A673 (cell line): ENCODE measurements at regions not wholly inside any gene's neighbourhood (a gene's known extent, or its start where the extent isn't known, plus 50 kb on each side); places are given as distances from the start of the nearest gene placed in this dataset.

Experiments
- BruUV-seq: library from RNA; stranded (reverse); fragments of 400-500 nt; replicated peaks from 2 replicates; lab custom pipeline; 2021; lab: Mats Ljungman, UMichigan
- CTCF ChIA-PET: fragments of 300-600 bp; sonication (Branson Sonifier 250); formaldehyde crosslinking; loops from one replicate; lab custom pipeline; 2022; ENCODE audit warnings: antibody characterized with exemption; lab: Charles Lee
- POLR2A ChIA-PET: fragments of 300-600 bp; sonication (Branson Sonifier 250); formaldehyde crosslinking; loops from one replicate; lab custom pipeline; 2022; ENCODE audit warnings: antibody characterized with exemption; ENCODE audit not compliant: low non-redundant PET; lab: Charles Lee
- DNase-seq: peaks from one replicate; pipeline ENCODE4 v3.0.0-alpha.2; 2015; ENCODE audit warnings: low spot score
- H3K27ac ChIP-seq: fragments of 200-600 bp; sonication (generic); 2 replicates; pipeline ENCODE4 v1.5.1; 2016; ENCODE audit warnings: mixed run types, low read depth, mild to moderate bottlenecking, mixed read lengths, antibody characterized with exemption, low read length; ENCODE audit not compliant: poor library complexity, severe bottlenecking
- H3K27me3 ChIP-seq: fragments of 200-600 bp; sonication (generic); replicated peaks from 2 replicates; pipeline ENCODE4 v1.6.1; 2017; ENCODE audit warnings: mixed run types, low read depth, mild to moderate bottlenecking, mixed read lengths, antibody characterized with exemption, low read length; ENCODE audit not compliant: insufficient read depth, poor library complexity
- H3K36me3 ChIP-seq: fragments of 200-600 bp; sonication (generic); 2 replicates; pipeline ENCODE4 v1.6.1; 2016; ENCODE audit warnings: mixed run types, mild to moderate bottlenecking, mixed read lengths, antibody characterized with exemption, low read length; ENCODE audit not compliant: insufficient read depth, poor library complexity, severe bottlenecking
- H3K4me1 ChIP-seq: fragments of 200-600 bp; sonication (generic); 2 replicates; pipeline ENCODE4 v1.6.1; 2017; ENCODE audit warnings: mixed run types, mild to moderate bottlenecking, mixed read lengths, antibody characterized with exemption, low read length; ENCODE audit not compliant: insufficient read depth, poor library complexity, severe bottlenecking
- H3K4me3 ChIP-seq: fragments of 200-600 bp; sonication (generic); 2 replicates; pipeline ENCODE4 v1.5.1; 2016; ENCODE audit warnings: low read depth, mixed run types, mild to moderate bottlenecking, mixed read lengths, low read length; ENCODE audit not compliant: poor library complexity, severe bottlenecking
- H3K9me3 ChIP-seq: fragments of 200-600 bp; sonication (generic); 2 replicates; pipeline ENCODE4 v1.6.1; 2016; ENCODE audit warnings: mixed run types, low read depth, mild to moderate bottlenecking, mixed read lengths, antibody characterized with exemption, low read length; ENCODE audit not compliant: poor library complexity, severe bottlenecking
- EZH2 ChIP-seq: fragments of 200-600 bp; sonication (generic); IDR thresholded peaks from 2 replicates; pipeline ENCODE4 v1.6.1; 2017; ENCODE audit warnings: borderline replicate concordance, low read depth, mild to moderate bottlenecking, mixed read lengths, antibody characterized with exemption, low read length; ENCODE audit not compliant: poor library complexity, severe bottlenecking
- intact Hi-C: fragments of 100-400 bp; cut with micrococcal nuclease; formaldehyde crosslinking; loops from one replicate; pipeline ENCODE4 v1.10.0; 2022; ENCODE audit not compliant: unreplicated experiment
- TF ChIP-seq, protein P1 (sequence below): fragments of 300-800, 200-600 bp; sonication (generic); conservative IDR thresholded peaks from 2 replicates; pipeline ENCODE4 v1.5.1; 2017; ENCODE audit warnings: low read depth, mild to moderate bottlenecking, antibody characterized with exemption, low read length, moderate library complexity, mixed read lengths

DNA sequence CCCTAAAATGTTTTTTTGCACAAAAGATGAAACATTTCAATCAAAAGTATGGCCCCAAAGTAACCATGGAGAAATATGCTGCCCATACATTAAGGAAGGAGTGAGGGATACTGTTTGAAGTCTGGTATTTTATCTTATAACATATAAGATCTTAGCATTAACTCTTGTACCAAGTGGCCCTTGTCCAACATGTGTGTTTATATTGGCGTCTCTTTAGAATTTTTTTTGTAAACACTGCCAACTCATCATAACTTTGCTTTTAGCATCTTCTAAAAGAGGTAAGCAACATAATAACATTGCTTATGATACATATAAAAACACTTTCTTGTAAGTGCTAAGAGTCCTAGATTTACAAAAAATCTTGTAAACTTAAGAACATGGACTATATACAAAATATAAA, 419.7 kb downstream of the ADAMTS20 start:
- intact Hi-C loops = no loop called here
- Histone ChIP-seq H3K4me1 (no peaks in the 10 kb centered on the region), H3K9me3 (no peaks in the 10 kb centered on the region), H3K27ac (no peak overlapping the region), H3K4me3 (no peak overlapping the region), H3K36me3 (no peaks in the 10 kb centered on the region), H3K27me3 (no peaks in the 10 kb centered on the region)
- TF ChIP-seq, protein P1, sequence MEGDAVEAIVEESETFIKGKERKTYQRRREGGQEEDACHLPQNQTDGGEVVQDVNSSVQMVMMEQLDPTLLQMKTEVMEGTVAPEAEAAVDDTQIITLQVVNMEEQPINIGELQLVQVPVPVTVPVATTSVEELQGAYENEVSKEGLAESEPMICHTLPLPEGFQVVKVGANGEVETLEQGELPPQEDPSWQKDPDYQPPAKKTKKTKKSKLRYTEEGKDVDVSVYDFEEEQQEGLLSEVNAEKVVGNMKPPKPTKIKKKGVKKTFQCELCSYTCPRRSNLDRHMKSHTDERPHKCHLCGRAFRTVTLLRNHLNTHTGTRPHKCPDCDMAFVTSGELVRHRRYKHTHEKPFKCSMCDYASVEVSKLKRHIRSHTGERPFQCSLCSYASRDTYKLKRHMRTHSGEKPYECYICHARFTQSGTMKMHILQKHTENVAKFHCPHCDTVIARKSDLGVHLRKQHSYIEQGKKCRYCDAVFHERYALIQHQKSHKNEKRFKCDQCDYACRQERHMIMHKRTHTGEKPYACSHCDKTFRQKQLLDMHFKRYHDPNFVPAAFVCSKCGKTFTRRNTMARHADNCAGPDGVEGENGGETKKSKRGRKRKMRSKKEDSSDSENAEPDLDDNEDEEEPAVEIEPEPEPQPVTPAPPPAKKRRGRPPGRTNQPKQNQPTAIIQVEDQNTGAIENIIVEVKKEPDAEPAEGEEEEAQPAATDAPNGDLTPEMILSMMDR = no peak
- TF ChIP-seq EZH2 = no peak
- POLR2A ChIA-PET = no interaction called here
- no peak for DNase-seq
- CTCF ChIA-PET = no interaction called here
- no TSS peak for BruUV-seq

DNA sequence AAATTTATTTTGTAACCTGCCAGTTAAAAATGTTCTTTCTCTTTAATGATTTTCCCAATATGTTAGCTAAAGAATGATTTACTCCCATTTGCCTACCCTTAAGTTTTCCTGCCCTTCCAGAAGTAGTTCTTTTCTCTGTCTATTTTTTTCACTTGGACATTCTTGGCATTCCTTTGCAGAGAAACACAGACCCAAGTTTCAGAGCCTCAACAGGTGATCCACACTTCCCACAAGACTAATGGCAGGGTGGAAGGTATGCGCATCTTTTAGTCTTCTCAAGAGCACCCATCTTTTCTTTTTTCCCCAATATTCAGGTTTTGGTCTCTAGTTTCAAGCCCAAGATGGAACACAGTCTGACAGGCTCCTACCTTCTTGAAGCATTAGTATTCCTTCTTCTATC, 420.7 kb downstream of the ADAMTS20 start:
- no peak for DNase-seq
- intact Hi-C loops = no loop called here
- Histone ChIP-seq H3K4me1 (no peaks in the 10 kb centered on the region), H3K27me3 (no peaks in the 10 kb centered on the region), H3K4me3 (no peak overlapping the region), H3K27ac (no peak overlapping the region), H3K36me3 (no peaks in the 10 kb centered on the region), H3K9me3 (no peaks in the 10 kb centered on the region)
- ChIA-PET POLR2A (no interaction called here), CTCF (no interaction called here)
- TF ChIP-seq, protein P1 = no peak
- TF ChIP-seq EZH2 = no peak
- no TSS peak for BruUV-seq

DNA sequence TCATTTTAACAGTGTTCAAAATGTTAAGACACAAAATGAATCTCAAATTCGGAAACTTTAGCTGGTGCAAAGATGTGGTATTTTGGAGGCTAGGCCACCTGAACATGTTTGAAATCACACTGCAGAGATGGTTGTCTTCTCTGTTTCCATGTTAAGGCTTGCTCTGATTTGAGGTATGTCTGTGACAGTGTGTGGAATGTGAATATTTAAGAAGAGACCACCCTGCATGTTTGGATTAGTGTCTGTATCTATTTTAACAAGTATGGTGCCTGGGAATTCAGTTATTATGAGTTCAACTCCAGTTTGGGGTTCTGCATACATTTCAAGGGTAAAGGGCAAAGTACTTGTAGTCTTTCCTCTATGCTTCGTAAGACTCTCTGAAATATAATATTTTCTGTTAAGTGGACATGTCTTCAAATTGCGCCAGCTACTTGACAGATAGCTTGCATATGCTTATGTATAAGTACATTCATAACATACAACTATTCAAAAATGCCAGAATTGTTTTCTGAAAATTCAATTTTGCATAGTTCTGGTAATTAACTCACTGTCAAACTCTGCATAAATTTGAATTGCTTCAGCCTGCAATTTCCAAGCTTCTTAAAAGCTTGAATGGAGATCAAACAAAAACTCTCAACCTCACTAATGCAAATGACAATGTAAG, 424.0 kb downstream of the ADAMTS20 start:
- ChIA-PET POLR2A (no interaction called here), CTCF (no interaction called here)
- Histone ChIP-seq H3K9me3 (no peaks in the 10 kb centered on the region), H3K4me1 (no peaks in the 10 kb centered on the region), H3K27me3 (no peaks in the 10 kb centered on the region), H3K36me3 (no peaks in the 10 kb centered on the region), H3K27ac (no peak overlapping the region), H3K4me3 (no peak overlapping the region)
- no peak for DNase-seq
- TF ChIP-seq, protein P1 = no peak
- no peak for TF ChIP-seq EZH2
- BruUV-seq = no TSS peak
- intact Hi-C loops = no loop called here
